IPS DF 6.9 (cell line): ENCODE measurements at regions not wholly inside any gene's neighbourhood (a gene's known extent, or its start where the extent isn't known, plus 50 kb on each side); places are given as distances from the start of the nearest gene placed in this dataset.
"Not testable (repeated sequence)": the region's sequence is repeated elsewhere in the genome, so short reads cannot be mapped to it uniquely, and the experiment has no call there.

Experiments used
- DNase-seq: peaks from one replicate; pipeline ENCODE4 v3.0.0-alpha.2; 2013; ENCODE audit warnings: low read depth, low spot score
- H3K27ac ChIP-seq: one replicate; pipeline ENCODE4 v1.5.1; 2013; ENCODE audit warnings: low read length, control low read depth
- H3K27me3 ChIP-seq: 2 replicates; pipeline ENCODE4 v1.6.1; 2013; ENCODE audit warnings: mild to moderate bottlenecking, low read length; ENCODE audit not compliant: control insufficient read depth, insufficient read depth
- H3K36me3 ChIP-seq: 2 replicates; pipeline ENCODE4 v1.6.1; 2013; ENCODE audit warnings: low read length; ENCODE audit not compliant: control insufficient read depth, insufficient read depth
- H3K4me1 ChIP-seq: 2 replicates; pipeline ENCODE4 v1.6.1; 2013; ENCODE audit warnings: low read length; ENCODE audit not compliant: control insufficient read depth, insufficient read depth
- H3K4me3 ChIP-seq: 2 replicates; pipeline ENCODE4 v1.5.1; 2013; ENCODE audit warnings: mild to moderate bottlenecking, low read length
- H3K9me3 ChIP-seq: 2 replicates; pipeline ENCODE4 v1.6.1; 2013; ENCODE audit warnings: low read length, inconsistent platforms; ENCODE audit not compliant: control insufficient read depth, insufficient read depth
- WGBS: extraction: QIAGEN DNeasy Blood & Tissue Kit; methylation state at CpG from one replicate; pipeline ENCODE4 v1.1.7; 2013; ENCODE audit warnings: mixed read lengths, missing lambda C conversion rate; ENCODE audit not compliant: insufficient read length, insufficient coverage; 5-methylcytosine and 5-hydroxymethylcytosine counted together

- Histone ChIP-seq H3K27me3 (no peaks in the 10 kb centered on the region), H3K4me3 (no peak overlapping the region), H3K9me3 (no peaks in the 10 kb centered on the region), H3K27ac (no peak overlapping the region), H3K36me3 (no peaks in the 10 kb centered on the region), H3K4me1 (no peaks in the 10 kb centered on the region)
- DNase-seq, result no peak
Observed at GRCh38 chr3:144487011-144487410, 515.4 kb downstream of the DIPK2A start.

- Histone ChIP-seq H3K36me3 (no peaks in the 10 kb centered on the region), H3K27me3 (no peaks in the 10 kb centered on the region), H3K27ac (no peak overlapping the region), H3K4me3 (no peak overlapping the region), H3K4me1 (no peaks in the 10 kb centered on the region), H3K9me3 (no peaks in the 10 kb centered on the region)
- DNase-seq, result no peak
Observed at GRCh38 chr3:144488927-144489326, 517.3 kb downstream of the DIPK2A start.

GRCh38 chr3:144491333-144491732 is 519.7 kb downstream of the DIPK2A start:
- Histone ChIP-seq H3K27me3 (no peaks in the 10 kb centered on the region), H3K9me3 (no peaks in the 10 kb centered on the region), H3K27ac (no peak overlapping the region), H3K4me3 (no peak overlapping the region), H3K36me3 (no peaks in the 10 kb centered on the region), H3K4me1 (no peaks in the 10 kb centered on the region)
- no peak for DNase-seq

GRCh38 chr3:144494651-144495050 is 523.0 kb downstream of the DIPK2A start:
- not testable (repeated sequence) for H3K4me1 ChIP-seq, H3K4me3 ChIP-seq, H3K27me3 ChIP-seq, H3K36me3 ChIP-seq, DNase-seq, H3K27ac ChIP-seq, H3K9me3 ChIP-seq
- no CpG with 5 or more reads among the region's 20 CpGs for WGBS

GRCh38 chr3:144496141-144496835 is 524.7 kb downstream of the DIPK2A start:
- Histone ChIP-seq H3K36me3 (no peaks in the 10 kb centered on the region), H3K9me3 (no peaks in the 10 kb centered on the region), H3K4me1 (no peaks in the 10 kb centered on the region), H3K4me3 (no peak overlapping the region), H3K27me3 (no peaks in the 10 kb centered on the region), H3K27ac (no peak overlapping the region)
- no peak for DNase-seq
- WGBS, result no CpG with 5 or more reads among the region's 4 CpGs

GRCh38 chr3:144497452-144497851 is 525.8 kb downstream of the DIPK2A start:
- Histone ChIP-seq H3K27me3 (no peaks in the 10 kb centered on the region), H3K36me3 (no peaks in the 10 kb centered on the region), H3K9me3 (no peaks in the 10 kb centered on the region), H3K27ac (no peak overlapping the region), H3K4me3 (no peak overlapping the region), H3K4me1 (no peaks in the 10 kb centered on the region)
- no peak for DNase-seq
- WGBS, result no CpG with 5 or more reads among the region's 2 CpGs

- H3K9me3 ChIP-seq, result no peaks in the 10 kb centered on the region
- H3K27ac ChIP-seq, result no peak overlapping the region
- WGBS, result no CpG with 5 or more reads among the region's 2 CpGs
- no peaks in the 10 kb centered on the region for H3K27me3 ChIP-seq
- H3K36me3 ChIP-seq, result no peaks in the 10 kb centered on the region
- no peak for DNase-seq
- H3K4me3 ChIP-seq, result no peak overlapping the region
- no peaks in the 10 kb centered on the region for H3K4me1 ChIP-seq
Observed at GRCh38 chr3:144499001-144499930, 527.6 kb downstream of the DIPK2A start.

- H3K4me3 ChIP-seq, result no peak overlapping the region
- H3K27me3 ChIP-seq, result no peaks in the 10 kb centered on the region
- no peak for DNase-seq
- H3K36me3 ChIP-seq, result no peaks in the 10 kb centered on the region
- H3K4me1 ChIP-seq, result no peaks in the 10 kb centered on the region
- no CpG with 5 or more reads among the region's 1 CpG for WGBS
- H3K9me3 ChIP-seq, result no peaks in the 10 kb centered on the region
- no peak overlapping the region for H3K27ac ChIP-seq
Observed at GRCh38 chr3:144501467-144501866, 529.8 kb downstream of the DIPK2A start.

- H3K4me1 ChIP-seq, result no peaks in the 10 kb centered on the region
- H3K4me3 ChIP-seq, result no peak overlapping the region
- H3K9me3 ChIP-seq, result no peaks in the 10 kb centered on the region
- no peak overlapping the region for H3K27ac ChIP-seq
- DNase-seq, result no peak
- H3K27me3 ChIP-seq, result no peaks in the 10 kb centered on the region
- no peaks in the 10 kb centered on the region for H3K36me3 ChIP-seq
- WGBS, result no CpG with 5 or more reads among the region's 4 CpGs
Observed at GRCh38 chr3:144502402-144502801, 530.8 kb downstream of the DIPK2A start.

GRCh38 chr3:144506375-144506774 is 534.8 kb downstream of the DIPK2A start:
- H3K4me3 ChIP-seq, H3K27me3 ChIP-seq, H3K9me3 ChIP-seq, H3K27ac ChIP-seq, H3K4me1 ChIP-seq, DNase-seq, H3K36me3 ChIP-seq: not testable (repeated sequence)
- no CpG with 5 or more reads among the region's 4 CpGs for WGBS

GRCh38 chr3:144511346-144511745 is 539.7 kb downstream of the DIPK2A start:
- Histone ChIP-seq H3K9me3 (no peaks in the 10 kb centered on the region), H3K36me3 (no peaks in the 10 kb centered on the region), H3K27me3 (no peaks in the 10 kb centered on the region), H3K27ac (no peak overlapping the region), H3K4me3 (no peak overlapping the region), H3K4me1 (no peaks in the 10 kb centered on the region)
- WGBS, result no CpG with 5 or more reads among the region's 3 CpGs
- no peak for DNase-seq
